ENCODE measurements at regions not wholly inside any gene's neighbourhood (a gene's known extent, or its start where the extent isn't known, plus 50 kb on each side); places are given as distances from the start of the nearest gene placed in this dataset.
"Not testable (repeated sequence)": the region's sequence is repeated elsewhere in the genome, so short reads cannot be mapped to it uniquely, and the experiment has no call there.

GRCh38 chr6:33892581-33893346 is 89.0 kb upstream of the MLN start:
- no peak for DNase-seq

- DNase-seq = no peak
Measured at GRCh38 chr6:33888664-33889200, 84.9 kb upstream of the MLN start.

GRCh38 chr6:33888183-33888582 is 84.4 kb upstream of the MLN start:
- DNase-seq = no peak

- DNase-seq = peak; percentile 90
Measured at GRCh38 chr6:33886673-33887144, 82.9 kb upstream of the MLN start.

- DNase-seq = peak; percentile 12
Measured at GRCh38 chr6:33885132-33886057, 81.6 kb upstream of the MLN start.

- DNase-seq = not testable (repeated sequence)
Measured at GRCh38 chr6:33883621-33884020, 79.8 kb upstream of the MLN start.

- DNase-seq = peak; percentile 24
Measured at GRCh38 chr6:33882154-33882553, 78.4 kb upstream of the MLN start.

- no peak for DNase-seq
Measured at GRCh38 chr6:33880766-33881165, 77.0 kb upstream of the MLN start.

GRCh38 chr6:33880104-33880678 is 76.4 kb upstream of the MLN start:
- DNase-seq = no peak

- DNase-seq = no peak
Measured at GRCh38 chr6:33878562-33878961, 74.8 kb upstream of the MLN start.

GRCh38 chr6:33877982-33878535 is 74.3 kb upstream of the MLN start:
- DNase-seq = no peak

- no peak for DNase-seq
Measured at GRCh38 chr6:33875696-33876095, 71.9 kb upstream of the MLN start.

- no peak for DNase-seq
Measured at GRCh38 chr6:33875141-33875581, 71.4 kb upstream of the MLN start.

- DNase-seq = no peak
Measured at GRCh38 chr6:33874136-33874760, 70.4 kb upstream of the MLN start.

GRCh38 chr6:33872761-33873160 is 69.0 kb upstream of the MLN start:
- no peak for DNase-seq

GRCh38 chr6:33869826-33870423 is 66.1 kb upstream of the MLN start:
- no peak for DNase-seq

GRCh38 chr6:33869121-33869520 is 65.3 kb upstream of the MLN start:
- DNase-seq = no peak

GRCh38 chr6:33868141-33868540 is 64.3 kb upstream of the MLN start:
- DNase-seq = no peak

- no peak for DNase-seq
Measured at GRCh38 chr6:33865478-33866077, 61.8 kb upstream of the MLN start.

- no peak for DNase-seq
Measured at GRCh38 chr6:33863723-33864440, 60.1 kb upstream of the MLN start.

GRCh38 chr6:33863084-33863483 is 59.3 kb upstream of the MLN start:
- DNase-seq = no peak
